Suprapubic skin (tissue), 4 donors: ENCODE measurements at regions not wholly inside any gene's neighbourhood (a gene's known extent, or its start where the extent isn't known, plus 50 kb on each side); places are given as distances from the start of the nearest gene placed in this dataset.

Experiments
- CTCF ChIP-seq, 2 donors: fragments of 200-600 bp in 1 of 2; fragments of 450-650 bp in 1 of 2; sonication (generic) in 1 of 2; IDR thresholded peaks; one replicate each; pipeline ENCODE4 v1.5.1; 2016 to 2019; ENCODE audit warnings: antibody characterized with exemption in 2 of 2, mild to moderate bottlenecking in 1 of 2, moderate library complexity in 1 of 2
- POLR2A ChIP-seq, 2 donors: fragments of 450-650 bp; IDR thresholded peaks; one replicate each; pipeline ENCODE4 v1.6.1; 2017; ENCODE audit warnings: antibody characterized with exemption in 2 of 2, mild to moderate bottlenecking in 2 of 2, moderate library complexity in 2 of 2
- POLR2AphosphoS5 ChIP-seq, 3 donors: sonication (generic); formaldehyde crosslinking; IDR thresholded peaks; one replicate each; pipeline ENCODE4 v1.6.1; 2017; ENCODE audit warnings: antibody characterized with exemption in 3 of 3

DNA sequence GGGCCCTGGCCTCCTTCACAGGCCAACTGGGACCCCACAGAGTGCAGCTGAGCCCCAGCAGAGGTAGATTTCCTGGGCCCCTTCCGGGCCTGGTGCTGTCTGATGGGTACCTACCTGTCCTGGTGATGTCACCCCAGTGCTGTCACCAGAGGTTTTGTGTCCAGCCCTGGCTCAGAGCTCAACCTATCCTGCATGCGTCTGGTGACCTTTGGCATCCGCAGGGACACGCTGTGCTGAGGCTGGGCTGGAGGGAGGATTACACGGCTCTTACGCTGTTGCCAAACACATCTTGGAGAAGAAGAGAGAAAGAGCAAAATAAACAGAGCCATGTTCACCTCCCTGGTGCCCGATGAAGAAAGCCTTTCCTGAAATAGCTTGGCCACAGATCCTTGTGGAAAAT is 70.6 kb upstream of the MED9 start:
- no peak for TF ChIP-seq CTCF (IDR thresholded peaks at IDR 0.05)
- TF ChIP-seq POLR2AphosphoS5 (IDR thresholded peaks at IDR 0.05): no peak
- TF ChIP-seq POLR2A (IDR thresholded peaks at IDR 0.05): no peak
